ENCODE measurements at regions not wholly inside any gene's neighbourhood (a gene's known extent, or its start where the extent isn't known, plus 50 kb on each side); places are given as distances from the start of the nearest gene placed in this dataset.

- H3K27ac ChIP-seq: no peak overlapping the region
- no peaks in the 10 kb centered on the region for H3K4me1 ChIP-seq
- H3K4me3 ChIP-seq: no peak overlapping the region
- no peaks in the 10 kb centered on the region for H3K36me3 ChIP-seq
- H3K9me3 ChIP-seq: peaks cover 3% of the 10 kb centered on the region
- no peaks in the 10 kb centered on the region for H3K27me3 ChIP-seq
- no peak for TF ChIP-seq POLR2AphosphoS5 (IDR thresholded peaks at IDR 0.05)
- WGBS: 75% methylated on average over 1 of the region's 1 CpG
- no peak for DNase-seq (ENCODE audit: low spot score in 2 of 2)
Measured at GRCh38 chr5:171673328-171673727, 112.3 kb upstream of the SMIM23 start.

DNA sequence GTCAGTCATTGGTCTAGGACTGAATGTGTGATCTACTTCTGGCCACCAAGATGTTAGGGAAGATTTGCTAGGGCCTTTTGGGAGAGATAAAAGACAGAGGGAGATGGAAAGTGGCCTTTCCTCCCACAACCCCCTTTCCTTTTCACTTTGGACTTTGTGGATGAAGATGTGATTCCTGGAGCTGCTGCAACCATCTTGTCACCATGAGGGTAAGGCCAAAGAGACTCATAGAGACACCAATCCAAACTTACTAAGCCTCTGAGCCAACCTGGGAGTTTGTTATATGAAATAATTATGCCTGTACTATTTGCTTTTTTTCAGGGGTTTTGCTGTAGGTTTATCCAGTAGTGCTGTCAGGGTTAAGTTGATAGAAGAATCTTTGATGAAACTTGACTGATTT lies 111.8 kb upstream of the SMIM23 start:
- Histone ChIP-seq H3K36me3 (no peaks in the 10 kb centered on the region), H3K27ac (no peak overlapping the region), H3K4me1 (no peaks in the 10 kb centered on the region), H3K9me3 (peaks cover 3% of the 10 kb centered on the region), H3K4me3 (no peak overlapping the region), H3K27me3 (no peaks in the 10 kb centered on the region)
- DNase-seq (ENCODE audit: low spot score in 2 of 2): no peak
- TF ChIP-seq, protein P1, sequence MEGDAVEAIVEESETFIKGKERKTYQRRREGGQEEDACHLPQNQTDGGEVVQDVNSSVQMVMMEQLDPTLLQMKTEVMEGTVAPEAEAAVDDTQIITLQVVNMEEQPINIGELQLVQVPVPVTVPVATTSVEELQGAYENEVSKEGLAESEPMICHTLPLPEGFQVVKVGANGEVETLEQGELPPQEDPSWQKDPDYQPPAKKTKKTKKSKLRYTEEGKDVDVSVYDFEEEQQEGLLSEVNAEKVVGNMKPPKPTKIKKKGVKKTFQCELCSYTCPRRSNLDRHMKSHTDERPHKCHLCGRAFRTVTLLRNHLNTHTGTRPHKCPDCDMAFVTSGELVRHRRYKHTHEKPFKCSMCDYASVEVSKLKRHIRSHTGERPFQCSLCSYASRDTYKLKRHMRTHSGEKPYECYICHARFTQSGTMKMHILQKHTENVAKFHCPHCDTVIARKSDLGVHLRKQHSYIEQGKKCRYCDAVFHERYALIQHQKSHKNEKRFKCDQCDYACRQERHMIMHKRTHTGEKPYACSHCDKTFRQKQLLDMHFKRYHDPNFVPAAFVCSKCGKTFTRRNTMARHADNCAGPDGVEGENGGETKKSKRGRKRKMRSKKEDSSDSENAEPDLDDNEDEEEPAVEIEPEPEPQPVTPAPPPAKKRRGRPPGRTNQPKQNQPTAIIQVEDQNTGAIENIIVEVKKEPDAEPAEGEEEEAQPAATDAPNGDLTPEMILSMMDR (IDR thresholded peaks at IDR 0.05): no peak
- TF ChIP-seq POLR2AphosphoS5 (IDR thresholded peaks at IDR 0.05) (no peak), EP300 (IDR thresholded peaks at IDR 0.05) (no peak), POLR2A (IDR thresholded peaks at IDR 0.05) (no peak)

DNA sequence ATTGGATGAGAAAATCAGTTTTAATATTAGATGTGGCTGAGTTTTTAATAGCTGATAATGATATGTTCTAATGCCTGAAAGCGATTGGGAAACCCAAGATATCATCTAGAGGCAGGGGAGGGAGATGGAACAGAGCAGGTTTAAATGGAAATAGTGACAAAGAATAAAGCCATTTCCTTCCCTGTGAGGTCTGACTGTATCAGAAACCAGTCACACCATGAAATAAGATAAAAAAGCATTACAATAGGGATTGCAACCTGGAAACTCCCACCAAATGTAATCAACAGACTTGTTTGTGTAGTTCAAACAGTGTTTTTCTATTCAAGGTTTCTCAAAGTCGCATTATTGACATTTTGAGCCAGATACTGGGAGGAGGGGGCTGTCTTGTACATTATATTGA lies 110.1 kb upstream of the SMIM23 start:
- DNase-seq (ENCODE audit: low spot score in 2 of 2): no peak
- Histone ChIP-seq H3K27ac (no peak overlapping the region), H3K4me1 (no peaks in the 10 kb centered on the region), H3K36me3 (no peaks in the 10 kb centered on the region), H3K9me3 (peaks cover 3% of the 10 kb centered on the region), H3K27me3 (peaks cover 3% of the 10 kb centered on the region), H3K4me3 (no peak overlapping the region)
- TF ChIP-seq, protein P1 (IDR thresholded peaks at IDR 0.05): no peak
- WGBS: 82% methylated on average over 2 of the region's 2 CpGs

- Histone ChIP-seq H3K27ac (no peak overlapping the region), H3K9me3 (peaks cover 3% of the 10 kb centered on the region), H3K27me3 (peaks cover 3% of the 10 kb centered on the region), H3K36me3 (no peaks in the 10 kb centered on the region), H3K4me3 (no peak overlapping the region), H3K4me1 (peaks cover 2% of the 10 kb centered on the region)
- WGBS: 66% methylated on average over 6 of the region's 6 CpGs
- DNase-seq (ENCODE audit: low spot score in 2 of 2): no peak
- TF ChIP-seq, protein P1 (IDR thresholded peaks at IDR 0.05): no peak
Measured at GRCh38 chr5:171676286-171676944, 109.2 kb upstream of the SMIM23 start.

GRCh38 chr5:171678646-171679045 lies 107.0 kb upstream of the SMIM23 start:
- Histone ChIP-seq H3K36me3 (no peaks in the 10 kb centered on the region), H3K27ac (no peak overlapping the region), H3K4me3 (no peak overlapping the region), H3K27me3 (peaks cover 13% of the 10 kb centered on the region), H3K4me1 (peaks cover 8% of the 10 kb centered on the region), H3K9me3 (peaks cover 3% of the 10 kb centered on the region)
- 89% methylated on average over 1 of the region's 1 CpG for WGBS
- TF ChIP-seq, protein P1 (IDR thresholded peaks at IDR 0.05): no peak
- TF ChIP-seq POLR2AphosphoS5 (IDR thresholded peaks at IDR 0.05) (no peak), EP300 (IDR thresholded peaks at IDR 0.05) (no peak), POLR2A (IDR thresholded peaks at IDR 0.05) (no peak)
- no peak for DNase-seq (ENCODE audit: low spot score in 2 of 2)

DNA sequence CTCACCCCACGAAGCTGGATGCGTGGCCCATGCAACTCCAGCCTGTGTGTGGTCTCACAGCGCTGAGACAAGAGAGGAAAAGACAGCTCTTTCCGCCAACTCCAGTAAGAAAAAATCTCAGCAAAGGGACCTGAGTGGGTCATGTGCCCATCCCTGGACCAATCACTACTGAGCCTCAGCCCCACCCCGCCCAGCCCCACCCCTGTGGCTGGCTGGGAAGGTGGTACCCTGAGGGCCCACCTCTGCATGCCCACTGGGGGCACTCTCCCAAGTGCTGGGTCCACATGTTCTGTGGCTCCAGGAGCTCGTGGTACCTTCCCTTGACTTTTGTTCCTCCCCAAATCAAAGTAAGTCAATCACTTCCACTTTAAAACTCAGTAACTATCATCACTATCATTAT lies 105.1 kb upstream of the SMIM23 start:
- WGBS: 92% methylated on average over 5 of the region's 6 CpGs
- H3K4me1 ChIP-seq: peaks cover 8% of the 10 kb centered on the region
- DNase-seq (ENCODE audit: low spot score in 2 of 2): no peak
- no peak overlapping the region for H3K4me3 ChIP-seq
- no peaks in the 10 kb centered on the region for H3K9me3 ChIP-seq
- TF ChIP-seq POLR2A (IDR thresholded peaks at IDR 0.05) (no peak), POLR2AphosphoS5 (IDR thresholded peaks at IDR 0.05) (no peak), EP300 (IDR thresholded peaks at IDR 0.05) (no peak)
- TF ChIP-seq, protein P1 (IDR thresholded peaks at IDR 0.05): no peak
- no peak overlapping the region for H3K27ac ChIP-seq
- no peaks in the 10 kb centered on the region for H3K36me3 ChIP-seq
- peaks cover 13% of the 10 kb centered on the region for H3K27me3 ChIP-seq

All from suprapubic skin (tissue), 4 donors.